GM10266 (cell line): ENCODE measurements at regions not wholly inside any gene's neighbourhood (a gene's known extent, or its start where the extent isn't known, plus 50 kb on each side); places are given as distances from the start of the nearest gene placed in this dataset.

Experiments used
- DNase-seq: peaks from one replicate; pipeline ENCODE4 v3.0.0; 2012; ENCODE audit errors: extremely low spot score
- CTCF ChIP-seq: IDR thresholded peaks from 2 replicates; pipeline ENCODE4 v1.5.1; 2012; ENCODE audit warnings: mild to moderate bottlenecking, low read depth; ENCODE audit not compliant: control insufficient read depth, insufficient read depth; ENCODE audit errors: missing control alignments

- no peak for TF ChIP-seq CTCF
- no peak for DNase-seq
Observed at GRCh38 chr19:27911122-27911898, 1301.6 kb downstream of the UQCRFS1 start.

GRCh38 chr19:27909861-27910260, 1303.1 kb downstream of the UQCRFS1 start:
- TF ChIP-seq CTCF: no peak

GRCh38 chr19:27909185-27909840, 1303.6 kb downstream of the UQCRFS1 start:
- no peak for DNase-seq
- no peak for TF ChIP-seq CTCF

More at GRCh38 chr19:27909861-27910260, 1303.1 kb downstream of the UQCRFS1 start:
- no peak for DNase-seq

- TF ChIP-seq CTCF: no peak
- no peak for DNase-seq
Observed at GRCh38 chr19:27906081-27906480, 1306.9 kb downstream of the UQCRFS1 start.

GRCh38 chr19:27905074-27905473, 1307.9 kb downstream of the UQCRFS1 start:
- TF ChIP-seq CTCF: no peak
- DNase-seq: no peak

GRCh38 chr19:27901078-27901477, 1311.9 kb downstream of the UQCRFS1 start:
- no peak for DNase-seq
- TF ChIP-seq CTCF: no peak

GRCh38 chr19:27896091-27896490, 1316.9 kb downstream of the UQCRFS1 start:
- TF ChIP-seq CTCF: no peak
- no peak for DNase-seq
